Body of pancreas (tissue), 4 donors: ENCODE measurements at regions not wholly inside any gene's neighbourhood (a gene's known extent, or its start where the extent isn't known, plus 50 kb on each side); places are given as distances from the start of the nearest gene placed in this dataset.

Experiments used
- CTCF ChIP-seq, 7 experiments: fragments of 450-650 bp in 4 of 7; fragments of 200-600 bp in 3 of 7; sonication (generic) in 3 of 7; IDR thresholded peaks; one replicate each; pipeline ENCODE4 v1.5.1; 2016 to 2019; ENCODE audit warnings: antibody characterized with exemption in 7 of 7
- POLR2A ChIP-seq, 3 donors: fragments of 450-650 bp; IDR thresholded peaks; one replicate each; pipeline ENCODE4 v1.6.1; 2016; ENCODE audit warnings: antibody characterized with exemption in 3 of 3, mild to moderate bottlenecking in 2 of 3

- TF ChIP-seq CTCF (IDR thresholded peaks at IDR 0.05) (peak in 1 of 7 experiments; percentile 12), POLR2A (IDR thresholded peaks at IDR 0.05) (no peak)
Observed at GRCh38 chr9:23342291-23342690, 483.7 kb downstream of the ELAVL2 start.
